NT2/D1 (cell line): ENCODE measurements at regions not wholly inside any gene's neighbourhood (a gene's known extent, or its start where the extent isn't known, plus 50 kb on each side); places are given as distances from the start of the nearest gene placed in this dataset.
"Not testable (repeated sequence)": the region's sequence is repeated elsewhere in the genome, so short reads cannot be mapped to it uniquely, and the experiment has no call there.

ENCODE experiments used
- DNase-seq: peaks from one replicate; pipeline ENCODE4 v3.0.0-alpha.2; 2011; ENCODE audit warnings: low read depth, low spot score
- H3K27me3 ChIP-seq: 2 replicates; pipeline ENCODE4 v1.6.0; 2011; ENCODE audit warnings: mild to moderate bottlenecking; ENCODE audit not compliant: insufficient read length, insufficient read depth
- H3K36me3 ChIP-seq: 2 replicates; pipeline ENCODE4 v1.6.1; 2011; ENCODE audit warnings: mild to moderate bottlenecking, low read length, mixed read lengths; ENCODE audit not compliant: insufficient read depth, insufficient read length
- H3K4me1 ChIP-seq: 2 replicates; pipeline ENCODE4 v1.5.1; 2011; ENCODE audit not compliant: insufficient read depth, insufficient read length
- H3K4me3 ChIP-seq: 2 replicates; pipeline ENCODE4 v1.5.1; 2011; ENCODE audit warnings: low read depth; ENCODE audit not compliant: insufficient read length
- H3K9ac ChIP-seq: 2 replicates; pipeline ENCODE4 v1.6.0; 2011; ENCODE audit warnings: low read depth; ENCODE audit not compliant: insufficient read length
- H3K9me3 ChIP-seq: 2 replicates; pipeline ENCODE4 v1.5.1; 2011; ENCODE audit warnings: mild to moderate bottlenecking, low read length; ENCODE audit not compliant: insufficient read depth
- SUZ12 ChIP-seq: IDR thresholded peaks from 2 replicates; pipeline ENCODE4 v1.6.1; 2011; ENCODE audit not compliant: insufficient read length, insufficient read depth; ENCODE audit errors: extremely low read depth
- YY1 ChIP-seq: IDR thresholded peaks from 2 replicates; pipeline ENCODE4 v1.6.1; 2011; ENCODE audit not compliant: insufficient read length, insufficient read depth
- ZNF274 ChIP-seq: IDR thresholded peaks from 2 replicates; pipeline ENCODE4 v1.6.1; 2011; ENCODE audit warnings: mild to moderate bottlenecking, low read depth, low read length

DNA sequence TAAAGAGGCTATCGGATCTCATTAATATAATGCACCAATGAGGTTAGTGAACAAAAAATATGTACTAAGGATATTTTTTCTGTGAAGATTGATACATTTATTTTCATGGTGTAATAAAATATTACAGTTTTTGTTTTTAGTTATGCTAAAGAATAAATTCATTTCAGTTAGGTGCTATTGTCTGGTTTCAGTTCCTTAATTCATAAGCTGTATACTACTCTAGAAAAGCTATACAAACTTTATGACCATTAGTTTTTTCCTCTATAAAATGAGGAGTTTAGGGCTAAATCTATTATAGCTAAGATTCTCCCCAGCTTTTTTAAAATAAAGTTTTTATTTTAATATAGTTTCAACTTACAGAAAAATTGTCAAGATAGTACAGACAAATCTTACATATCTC is 1311.7 kb upstream of the NXPH2 start:
- no peak for DNase-seq
- Histone ChIP-seq H3K9me3 (no peaks in the 10 kb centered on the region), H3K9ac (no peak overlapping the region), H3K27me3 (no peaks in the 10 kb centered on the region), H3K4me3 (no peak overlapping the region), H3K4me1 (no peaks in the 10 kb centered on the region), H3K36me3 (no peaks in the 10 kb centered on the region)
- no peak for TF ChIP-seq YY1
- TF ChIP-seq ZNF274, result no peak
- TF ChIP-seq SUZ12, result no peak

DNA sequence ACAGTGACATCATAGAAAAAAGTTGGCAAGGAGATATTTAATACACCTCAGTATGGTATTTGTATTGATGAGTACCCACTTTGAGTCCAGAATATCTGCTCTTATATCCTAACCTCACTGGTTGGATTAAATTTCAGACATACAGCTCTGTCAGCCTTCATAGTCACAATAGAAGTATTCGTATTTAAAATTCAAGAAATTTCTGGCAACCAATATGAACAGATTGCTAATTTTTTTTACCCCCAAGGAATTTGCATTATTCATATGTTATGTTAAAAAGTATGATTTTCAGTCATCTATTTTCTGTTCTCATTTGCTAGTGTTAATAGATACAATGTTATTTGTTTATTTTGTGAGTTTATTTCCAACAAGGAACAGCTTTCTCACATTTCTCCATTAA is 1306.8 kb upstream of the NXPH2 start:
- Histone ChIP-seq H3K36me3 (no peaks in the 10 kb centered on the region), H3K4me3 (no peak overlapping the region), H3K9ac (no peak overlapping the region), H3K9me3 (no peaks in the 10 kb centered on the region), H3K4me1 (no peaks in the 10 kb centered on the region), H3K27me3 (no peaks in the 10 kb centered on the region)
- DNase-seq, result no peak
- TF ChIP-seq YY1, result no peak
- TF ChIP-seq ZNF274, result no peak
- TF ChIP-seq SUZ12, result no peak

DNA sequence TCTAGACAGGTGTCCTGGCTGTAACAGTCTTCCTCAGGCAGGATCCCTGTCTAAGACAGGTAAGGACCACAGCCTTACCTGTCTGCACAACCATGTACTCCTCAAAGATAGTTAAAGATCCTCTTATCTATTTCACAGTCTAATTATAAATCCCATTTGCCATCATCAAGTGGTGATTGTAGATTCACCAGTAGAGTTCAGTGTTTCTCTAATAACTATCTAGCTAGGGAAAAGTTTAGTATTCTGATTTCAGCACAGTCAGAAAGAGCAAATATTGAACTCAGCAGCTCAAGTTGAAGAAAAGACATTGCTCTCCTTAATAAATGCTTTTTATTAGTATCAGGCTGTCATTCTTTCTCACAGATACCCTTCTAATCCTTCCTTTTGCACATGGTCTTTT is 1305.5 kb upstream of the NXPH2 start:
- Histone ChIP-seq H3K27me3 (no peaks in the 10 kb centered on the region), H3K4me3 (no peak overlapping the region), H3K36me3 (no peaks in the 10 kb centered on the region), H3K4me1 (no peaks in the 10 kb centered on the region), H3K9ac (no peak overlapping the region), H3K9me3 (no peaks in the 10 kb centered on the region)
- TF ChIP-seq SUZ12, result no peak
- no peak for TF ChIP-seq YY1
- no peak for TF ChIP-seq ZNF274
- DNase-seq, result no peak

DNA sequence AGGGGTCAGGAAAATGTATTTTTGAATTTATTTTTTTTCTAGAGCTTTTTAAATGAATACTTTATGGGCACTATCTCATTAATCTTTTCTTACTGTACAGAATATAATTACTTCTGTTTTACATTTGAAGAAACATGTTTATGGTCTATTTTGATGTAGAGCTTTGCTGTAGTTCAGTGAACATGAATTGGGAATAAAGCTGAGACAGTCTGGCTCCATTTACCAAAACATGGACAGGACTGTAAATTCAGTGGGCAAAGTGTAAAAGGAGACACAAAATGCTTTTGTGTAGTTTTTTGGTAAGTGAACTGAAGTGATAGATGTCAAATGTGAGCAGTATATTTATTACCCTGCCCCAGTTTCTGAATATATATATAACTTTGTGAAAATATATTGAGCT is 1298.8 kb upstream of the NXPH2 start:
- H3K4me1 ChIP-seq, result no peaks in the 10 kb centered on the region
- no peak overlapping the region for H3K4me3 ChIP-seq
- DNase-seq, result no peak
- H3K9me3 ChIP-seq, result no peaks in the 10 kb centered on the region
- H3K9ac ChIP-seq, result no peak overlapping the region
- TF ChIP-seq ZNF274, result no peak
- no peaks in the 10 kb centered on the region for H3K36me3 ChIP-seq
- no peaks in the 10 kb centered on the region for H3K27me3 ChIP-seq

DNA sequence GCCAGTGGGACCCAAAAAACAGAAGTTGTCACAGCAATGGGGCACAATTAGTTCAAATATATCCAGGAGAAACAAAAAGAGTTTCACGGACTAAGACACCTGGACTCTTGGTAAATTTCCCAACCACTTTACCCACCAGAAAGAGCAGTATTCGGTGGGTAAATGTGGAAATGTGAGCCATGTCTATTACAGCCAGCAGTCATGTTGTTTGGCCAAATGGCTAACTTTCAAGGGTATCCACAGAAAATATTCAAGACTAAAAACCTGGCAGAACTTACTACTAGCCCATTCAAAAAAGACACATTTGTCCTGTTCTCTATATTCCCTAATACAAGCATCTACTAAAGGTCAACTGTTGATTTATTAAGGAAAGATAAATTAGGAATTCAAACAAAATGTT is 1296.0 kb upstream of the NXPH2 start:
- H3K27me3 ChIP-seq, result no peaks in the 10 kb centered on the region
- DNase-seq, result no peak
- no peak overlapping the region for H3K9ac ChIP-seq
- no peaks in the 10 kb centered on the region for H3K36me3 ChIP-seq
- no peaks in the 10 kb centered on the region; the same call in 1 of the 2 replicates for H3K9me3 ChIP-seq
- no peak overlapping the region for H3K4me3 ChIP-seq
- H3K4me1 ChIP-seq, result no peaks in the 10 kb centered on the region
- TF ChIP-seq ZNF274 (no peak), YY1 (no peak), SUZ12 (no peak)

DNA sequence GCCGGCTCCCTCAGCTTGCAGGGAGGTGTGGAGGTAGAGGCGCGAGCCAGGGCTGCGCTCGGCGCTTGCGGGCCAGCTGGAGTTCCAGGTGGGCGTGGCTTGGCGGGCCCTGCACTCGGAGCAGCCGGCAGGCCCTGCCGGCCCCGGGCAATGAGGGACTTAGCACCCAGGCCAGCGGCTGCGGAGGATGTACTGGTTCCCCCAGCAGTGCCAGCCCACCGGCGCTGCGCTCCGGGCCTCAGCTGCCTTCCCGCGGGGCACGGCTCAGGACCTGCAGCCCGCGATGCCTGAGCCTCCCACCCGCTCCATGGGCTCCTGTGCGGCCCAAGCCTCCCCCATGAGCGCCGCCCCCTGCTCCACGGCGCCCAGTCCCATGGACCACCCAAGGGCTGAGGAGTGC is 1293.6 kb upstream of the NXPH2 start:
- not testable (repeated sequence) for DNase-seq, H3K9ac ChIP-seq, H3K4me1 ChIP-seq, H3K36me3 ChIP-seq, H3K27me3 ChIP-seq, H3K4me3 ChIP-seq, H3K9me3 ChIP-seq

DNA sequence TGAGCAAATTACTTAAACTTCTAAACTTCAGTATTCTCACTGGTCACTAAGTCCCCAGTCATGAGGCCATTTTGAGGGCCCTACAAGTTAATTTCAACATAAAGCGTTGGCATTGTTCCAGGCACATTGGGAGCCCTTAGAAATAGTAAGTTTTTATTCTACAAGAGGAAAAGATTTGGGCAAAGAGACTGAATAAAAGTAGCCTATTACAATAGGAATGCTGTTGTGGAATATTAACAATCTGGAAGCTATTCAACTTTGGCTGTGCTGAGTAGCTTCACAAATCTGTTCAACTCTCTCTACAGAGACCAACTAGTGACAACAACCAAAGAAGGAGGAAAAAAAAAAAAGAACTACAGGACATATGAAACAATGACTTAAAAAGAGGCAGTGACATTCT is 1287.5 kb upstream of the NXPH2 start:
- DNase-seq, result no peak

DNA sequence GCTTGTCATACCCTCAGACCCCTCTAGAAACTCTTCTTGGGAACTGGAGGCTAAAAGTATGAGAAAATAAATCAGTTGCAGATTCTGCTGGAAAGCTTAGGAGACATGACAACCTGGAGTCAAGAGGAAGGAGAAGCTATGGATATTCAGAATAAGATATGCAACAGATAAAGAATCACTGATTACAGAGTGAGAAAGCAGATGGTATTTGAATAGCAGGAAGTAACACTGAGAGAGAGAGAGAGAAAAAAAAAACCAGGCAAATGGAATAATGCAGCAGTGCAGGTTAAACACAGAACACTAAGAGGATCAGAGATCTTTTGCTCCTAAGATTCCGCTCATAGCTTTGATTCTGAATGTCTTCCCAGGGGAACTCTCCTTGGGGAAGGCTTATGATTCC is 1284.1 kb upstream of the NXPH2 start:
- no peak for DNase-seq
- no peak overlapping the region for H3K4me3 ChIP-seq
- H3K9ac ChIP-seq, result no peak overlapping the region
- H3K9me3 ChIP-seq, result no peaks in the 10 kb centered on the region
- H3K36me3 ChIP-seq, result no peaks in the 10 kb centered on the region
- H3K27me3 ChIP-seq, result no peaks in the 10 kb centered on the region
- H3K4me1 ChIP-seq, result no peaks in the 10 kb centered on the region
- TF ChIP-seq SUZ12, result no peak
- TF ChIP-seq ZNF274, result no peak
- no peak for TF ChIP-seq YY1

More for the DNA sequence above, 1287.5 kb upstream of the NXPH2 start:
- Histone ChIP-seq H3K36me3 (no peaks in the 10 kb centered on the region), H3K4me1 (no peaks in the 10 kb centered on the region), H3K4me3 (no peak overlapping the region), H3K9me3 (no peaks in the 10 kb centered on the region), H3K9ac (no peak overlapping the region), H3K27me3 (no peaks in the 10 kb centered on the region)
- no peak for TF ChIP-seq SUZ12
- TF ChIP-seq YY1, result no peak
- no peak for TF ChIP-seq ZNF274
